SK-N-SH (cell line): ENCODE measurements at regions not wholly inside any gene's neighbourhood (a gene's known extent, or its start where the extent isn't known, plus 50 kb on each side); places are given as distances from the start of the nearest gene placed in this dataset.

Experiments
- CTCF ChIA-PET: fragments of 300-600, 350-600 bp; formaldehyde crosslinking; extraction: SDS; loops from one replicate; lab custom pipeline; 2021; lab: Yijun Ruan, JAX
- POLR2A ChIA-PET: fragments of 350-600 bp; sonication (Branson Sonifier 250); formaldehyde crosslinking; extraction: SDS; loops from one replicate; lab custom pipeline; 2020; ENCODE audit warnings: antibody characterized with exemption, inconsistent platforms; lab: Yijun Ruan, JAX
- DNase-seq: peaks from one replicate; pipeline ENCODE4 v3.0.0; 2012
- H2AFZ ChIP-seq: fragments of 200-600 bp; sonication (generic); 2 replicates; pipeline ENCODE4 v1.8.1; 2016; ENCODE audit warnings: antibody characterized with exemption, mild to moderate bottlenecking, low read depth
- H3F3A ChIP-seq: fragments of 200-600 bp; sonication (generic); replicated peaks from 2 replicates; pipeline ENCODE3; 2016; ENCODE audit warnings: antibody characterized with exemption, mild to moderate bottlenecking; ENCODE audit not compliant: insufficient read depth
- H3K27ac ChIP-seq, 2 experiments: fragments of 200-500 bp in 1 of 2; fragments of 200-600 bp in 1 of 2; sonication (Bioruptor generic) in 1 of 2; sonication (generic), shearing (Covaris generic) in 1 of 2; 2 replicates each; pipeline versions ENCODE4 v1.5.1 to v1.6.1; 2014 to 2016; ENCODE audit warnings: low read depth in 2 of 2, inconsistent platforms in 1 of 2, low read length in 1 of 2, mild to moderate bottlenecking in 1 of 2, mixed read lengths in 1 of 2
- H3K27me3 ChIP-seq: fragments of 200-600 bp; sonication (generic), shearing (Covaris generic); 2 replicates; pipeline ENCODE4 v1.6.1; 2016; ENCODE audit warnings: mixed run types; ENCODE audit not compliant: insufficient read depth
- H3K36me3 ChIP-seq, 2 experiments: fragments of 200-500 bp in 1 of 2; fragments of 200-600 bp in 1 of 2; sonication (Bioruptor generic) in 1 of 2; sonication (generic) in 1 of 2; replicated peaks in 1 of 2; 2 replicates each; pipeline versions ENCODE3 to v1.5.1; 2014 to 2016; ENCODE audit warnings: low read length in 1 of 2, mild to moderate bottlenecking in 1 of 2; ENCODE audit not compliant: insufficient read depth in 2 of 2, control insufficient read depth in 1 of 2
- H3K4me1 ChIP-seq, 2 experiments: fragments of 200-500 bp in 1 of 2; fragments of 200-600 bp in 1 of 2; sonication (Bioruptor generic) in 1 of 2; sonication (generic), shearing (Covaris generic) in 1 of 2; 2 replicates each; pipeline versions ENCODE4 v1.5.1 to v1.6.1; 2014 to 2016; ENCODE audit warnings: low read depth in 1 of 2, low read length in 1 of 2, mixed run types in 1 of 2; ENCODE audit not compliant: insufficient read depth in 2 of 2, control insufficient read depth in 1 of 2
- H3K4me2 ChIP-seq: fragments of 200-600 bp; sonication (generic), shearing (Covaris generic); 2 replicates; pipeline ENCODE4 v1.6.1; 2017; ENCODE audit warnings: mixed run types
- H3K4me3 ChIP-seq, 2 experiments: fragments of 200-500 bp in 1 of 2; fragments of 200-600 bp in 1 of 2; sonication (Bioruptor generic) in 1 of 2; sonication (generic), shearing (Covaris generic) in 1 of 2; 2 replicates each; pipeline versions ENCODE4 v1.5.1 to v1.8.1; 2014 to 2016; ENCODE audit warnings: low read depth in 2 of 2, inconsistent platforms in 1 of 2, low read length in 1 of 2, mild to moderate bottlenecking in 1 of 2, mixed read lengths in 1 of 2, moderate library complexity in 1 of 2
- H3K79me2 ChIP-seq: fragments of 200-600 bp; sonication (generic); 2 replicates; pipeline ENCODE4 v1.8.1; 2017; ENCODE audit warnings: mild to moderate bottlenecking; ENCODE audit not compliant: insufficient read depth
- H3K9ac ChIP-seq: fragments of 200-600 bp; sonication (generic); 2 replicates; pipeline ENCODE4 v1.6.1; 2017; ENCODE audit warnings: mixed run types
- H3K9me2 ChIP-seq: fragments of 200-600 bp; sonication (generic); 2 replicates; pipeline ENCODE4 v1.6.1; 2017; ENCODE audit warnings: mixed run types
- H3K9me3 ChIP-seq: fragments of 200-600 bp; sonication (generic); 2 replicates; pipeline ENCODE4 v1.6.1; 2017; ENCODE audit warnings: mixed run types, mild to moderate bottlenecking, moderate library complexity
- H4K20me1 ChIP-seq: fragments of 200-600 bp; sonication (generic); 2 replicates; pipeline ENCODE4 v1.6.1; 2017; ENCODE audit warnings: mild to moderate bottlenecking, mixed run types; ENCODE audit not compliant: insufficient read depth
- ELF1 ChIP-seq: IDR thresholded peaks from 2 replicates; pipeline ENCODE4 v1.4.0; 2012
- EP300 ChIP-seq, 2 experiments: IDR thresholded peaks; 2 replicates each; pipeline versions ENCODE4 v1.4.0 to v1.6.1; 2012; ENCODE audit warnings: borderline replicate concordance in 1 of 2, low read depth in 1 of 2, low read length in 1 of 2
- EZH2phosphoT487 ChIP-seq: fragments of 200-600 bp; sonication (generic); IDR thresholded peaks from 2 replicates; pipeline ENCODE4 v1.6.1; 2017; ENCODE audit warnings: low read depth, mixed run types, mild to moderate bottlenecking, antibody characterized with exemption, moderate library complexity, borderline replicate concordance
- FOSL2 ChIP-seq: IDR thresholded peaks from 2 replicates; pipeline ENCODE4 v1.4.0; 2012; ENCODE audit warnings: low read depth, mild to moderate bottlenecking, moderate library complexity, borderline replicate concordance
- GABPA ChIP-seq: IDR thresholded peaks from 2 replicates; pipeline ENCODE4 v1.4.0; 2012; ENCODE audit warnings: low read depth, mild to moderate bottlenecking
- GATA2 ChIP-seq: sonication (generic); formaldehyde crosslinking; IDR thresholded peaks from 2 replicates; pipeline ENCODE4 v1.5.0; 2020; ENCODE audit warnings: mild to moderate bottlenecking, missing genetic modification reagents
- MAX ChIP-seq: IDR thresholded peaks from 2 replicates; pipeline ENCODE4 v1.4.0; 2012; ENCODE audit warnings: low read depth
- MXI1 ChIP-seq: IDR thresholded peaks from 2 replicates; pipeline ENCODE4 v1.6.1; 2012; ENCODE audit warnings: mild to moderate bottlenecking, low read depth, low read length, improper control_type of control experiment
- NFIC ChIP-seq: IDR thresholded peaks from 2 replicates; pipeline ENCODE4 v1.4.0; 2012; ENCODE audit warnings: borderline replicate concordance
- RAD21 ChIP-seq: IDR thresholded peaks from 2 replicates; pipeline ENCODE4 v1.6.1; 2012; ENCODE audit warnings: mild to moderate bottlenecking, low read length
- RCOR1 ChIP-seq: fragments of 150-350 bp; IDR thresholded peaks from 2 replicates; pipeline ENCODE4 v1.6.1; 2017; ENCODE audit warnings: antibody characterized with exemption, low read length
- RFX5 ChIP-seq: IDR thresholded peaks from 2 replicates; pipeline ENCODE4 v1.6.1; 2012; ENCODE audit warnings: mild to moderate bottlenecking, improper control_type of control experiment, low read length
- RXRA ChIP-seq: IDR thresholded peaks from 2 replicates; pipeline ENCODE4 v1.4.0; 2012; ENCODE audit warnings: low read depth, mild to moderate bottlenecking, borderline replicate concordance
- SIN3A ChIP-seq: IDR thresholded peaks from 2 replicates; pipeline ENCODE4 v1.6.1; 2012; ENCODE audit warnings: low read depth, mild to moderate bottlenecking, low read length, moderate library complexity, borderline replicate concordance
- SMC3 ChIP-seq: IDR thresholded peaks from 2 replicates; pipeline ENCODE4 v1.6.1; 2012; ENCODE audit warnings: low read depth, low read length, improper control_type of control experiment
- TAF1 ChIP-seq: IDR thresholded peaks from 2 replicates; pipeline ENCODE4 v1.6.1; 2012; ENCODE audit warnings: low read depth, mild to moderate bottlenecking, low read length, moderate library complexity, borderline replicate concordance
- YY1 ChIP-seq: IDR thresholded peaks from 2 replicates; pipeline ENCODE4 v1.4.0; 2012; ENCODE audit warnings: low read depth, mild to moderate bottlenecking
- WGBS: methylation state at CpG from one replicate; pipeline ENCODE4 v1.1.6; 2017; ENCODE audit warnings: low lambda C conversion rate; 5-methylcytosine and 5-hydroxymethylcytosine counted together
- TF ChIP-seq, protein P1 (sequence below): fragments of 200-600 bp; sonication (generic); IDR thresholded peaks from 2 replicates; pipeline ENCODE4 v1.6.1; 2017; ENCODE audit warnings: antibody characterized with exemption, mild to moderate bottlenecking, moderate library complexity
- TF ChIP-seq, protein P2 (sequence below): fragments of 150-350 bp; IDR thresholded peaks from 2 replicates; pipeline ENCODE4 v1.6.1; 2017; ENCODE audit warnings: antibody characterized with exemption, low read length, low read depth, borderline replicate concordance
- TF ChIP-seq, protein P3 (sequence below): IDR thresholded peaks from 2 replicates; pipeline ENCODE4; 2012

DNA sequence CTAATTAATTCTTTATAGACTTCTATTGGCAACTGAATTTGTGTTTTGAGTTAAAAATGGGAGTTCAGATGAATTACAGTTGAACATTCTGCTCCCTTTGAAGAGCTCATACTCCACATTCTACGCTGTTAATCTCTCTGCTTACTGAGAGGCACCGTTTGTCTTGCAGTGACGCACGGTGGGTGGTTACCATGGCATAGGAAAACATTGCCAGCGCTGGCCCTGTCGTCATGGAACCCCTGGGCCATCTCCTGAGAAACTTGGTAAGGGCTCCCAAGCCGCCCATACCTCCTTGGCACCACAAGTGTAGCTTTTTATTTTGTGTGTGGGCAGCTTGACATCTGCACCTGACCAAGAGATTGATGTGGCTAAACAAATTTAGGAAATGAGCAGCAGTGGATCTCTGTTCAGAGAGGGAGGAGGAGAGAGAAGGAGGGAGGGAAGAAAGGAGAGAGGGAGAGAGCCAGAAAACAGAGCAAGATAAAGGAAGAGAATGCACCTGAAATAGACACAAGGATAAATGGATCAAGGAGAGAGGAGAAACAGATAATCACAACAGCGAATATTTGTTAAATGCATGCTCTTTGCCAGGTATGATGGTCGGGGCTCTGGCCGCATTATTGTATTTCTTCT, 398.5 kb downstream of the HAPSTR1 start:
- Histone ChIP-seq H3K4me2 (no peak overlapping the region), H3K9me3 (0 out of 2 replicates have a peak, but pooled peaks cover 4% of the 10 kb centered on the region)
- TF ChIP-seq YY1: no peak
- TF ChIP-seq, protein P1, sequence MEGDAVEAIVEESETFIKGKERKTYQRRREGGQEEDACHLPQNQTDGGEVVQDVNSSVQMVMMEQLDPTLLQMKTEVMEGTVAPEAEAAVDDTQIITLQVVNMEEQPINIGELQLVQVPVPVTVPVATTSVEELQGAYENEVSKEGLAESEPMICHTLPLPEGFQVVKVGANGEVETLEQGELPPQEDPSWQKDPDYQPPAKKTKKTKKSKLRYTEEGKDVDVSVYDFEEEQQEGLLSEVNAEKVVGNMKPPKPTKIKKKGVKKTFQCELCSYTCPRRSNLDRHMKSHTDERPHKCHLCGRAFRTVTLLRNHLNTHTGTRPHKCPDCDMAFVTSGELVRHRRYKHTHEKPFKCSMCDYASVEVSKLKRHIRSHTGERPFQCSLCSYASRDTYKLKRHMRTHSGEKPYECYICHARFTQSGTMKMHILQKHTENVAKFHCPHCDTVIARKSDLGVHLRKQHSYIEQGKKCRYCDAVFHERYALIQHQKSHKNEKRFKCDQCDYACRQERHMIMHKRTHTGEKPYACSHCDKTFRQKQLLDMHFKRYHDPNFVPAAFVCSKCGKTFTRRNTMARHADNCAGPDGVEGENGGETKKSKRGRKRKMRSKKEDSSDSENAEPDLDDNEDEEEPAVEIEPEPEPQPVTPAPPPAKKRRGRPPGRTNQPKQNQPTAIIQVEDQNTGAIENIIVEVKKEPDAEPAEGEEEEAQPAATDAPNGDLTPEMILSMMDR: no peak
- TF ChIP-seq RCOR1: no peak
- TF ChIP-seq RFX5: no peak
- no peak for TF ChIP-seq MAX
- no peak for TF ChIP-seq SMC3
- TF ChIP-seq, all 33 proteins: peak for 0
- no peak for DNase-seq
- Histone ChIP-seq H3K36me3 (no peaks in the 10 kb centered on the region), H2AFZ (no peak overlapping the region), H4K20me1 (no peaks in the 10 kb centered on the region), H3K27ac (no peak overlapping the region), H3K9me2 (no peaks in the 10 kb centered on the region), H3F3A (no peaks in the 10 kb centered on the region), H3K4me1 (no peaks in the 10 kb centered on the region), H3K27me3 (no peaks in the 10 kb centered on the region), H3K4me3 (no peak overlapping the region), H3K9ac (no peak overlapping the region), H3K79me2 (no peaks in the 10 kb centered on the region)
- ChIA-PET POLR2A (no interaction called here), CTCF (no interaction called here)
- 18% methylated on average over 10 of the region's 10 CpGs for WGBS

DNA sequence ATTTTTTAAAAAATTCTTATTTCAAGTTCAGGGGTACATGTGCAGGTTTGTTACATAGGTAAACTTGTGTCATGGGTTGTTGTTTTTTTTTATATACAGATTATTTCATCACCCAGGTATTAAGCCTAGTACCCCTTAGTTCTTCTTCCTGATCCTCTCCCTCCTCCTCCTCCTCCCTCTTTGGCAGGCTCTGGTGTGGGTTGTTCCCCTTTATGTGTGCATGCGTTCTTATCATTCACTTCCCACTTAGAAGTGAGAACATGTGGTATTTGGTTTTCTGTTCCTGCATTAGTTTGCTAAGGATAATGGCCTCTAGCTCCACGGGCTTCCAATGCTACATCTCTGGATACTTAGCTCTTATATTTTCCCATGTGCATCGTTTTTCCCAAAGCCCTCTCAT, 404.4 kb downstream of the HAPSTR1 start:
- TF ChIP-seq TAF1 (no peak), GATA2 (CRISPR knock-in tag) (no peak), MXI1 (no peak), NFIC (no peak), MAX (no peak), YY1 (no peak), RXRA (no peak), RAD21 (no peak), ELF1 (no peak), RCOR1 (no peak), GABPA (no peak), SIN3A (no peak), SMC3 (no peak), EP300 (IDR thresholded peaks at IDR 0.05; ENCODE audit: borderline replicate concordance in 1 of 2, low read depth in 1 of 2, low read length in 1 of 2) (no peak), EZH2phosphoT487 (no peak), FOSL2 (no peak)
- TF ChIP-seq, protein P2, sequence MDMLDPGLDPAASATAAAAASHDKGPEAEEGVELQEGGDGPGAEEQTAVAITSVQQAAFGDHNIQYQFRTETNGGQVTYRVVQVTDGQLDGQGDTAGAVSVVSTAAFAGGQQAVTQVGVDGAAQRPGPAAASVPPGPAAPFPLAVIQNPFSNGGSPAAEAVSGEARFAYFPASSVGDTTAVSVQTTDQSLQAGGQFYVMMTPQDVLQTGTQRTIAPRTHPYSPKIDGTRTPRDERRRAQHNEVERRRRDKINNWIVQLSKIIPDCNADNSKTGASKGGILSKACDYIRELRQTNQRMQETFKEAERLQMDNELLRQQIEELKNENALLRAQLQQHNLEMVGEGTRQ: no peak
- TF ChIP-seq, protein P3, sequence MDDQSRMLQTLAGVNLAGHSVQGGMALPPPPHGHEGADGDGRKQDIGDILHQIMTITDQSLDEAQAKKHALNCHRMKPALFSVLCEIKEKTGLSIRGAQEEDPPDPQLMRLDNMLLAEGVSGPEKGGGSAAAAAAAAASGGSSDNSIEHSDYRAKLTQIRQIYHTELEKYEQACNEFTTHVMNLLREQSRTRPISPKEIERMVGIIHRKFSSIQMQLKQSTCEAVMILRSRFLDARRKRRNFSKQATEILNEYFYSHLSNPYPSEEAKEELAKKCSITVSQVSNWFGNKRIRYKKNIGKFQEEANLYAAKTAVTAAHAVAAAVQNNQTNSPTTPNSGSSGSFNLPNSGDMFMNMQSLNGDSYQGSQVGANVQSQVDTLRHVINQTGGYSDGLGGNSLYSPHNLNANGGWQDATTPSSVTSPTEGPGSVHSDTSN: no peak
- WGBS: 4% methylated on average over 3 of the region's 3 CpGs

More for the DNA sequence above, 404.4 kb downstream of the HAPSTR1 start:
- Histone ChIP-seq H4K20me1 (no peaks in the 10 kb centered on the region), H3F3A (no peaks in the 10 kb centered on the region), H3K9me3 (0 out of 2 replicates have a peak, but pooled peaks cover 4% of the 10 kb centered on the region), H3K36me3 (no peaks in the 10 kb centered on the region), H3K27ac (no peak overlapping the region), H3K9ac (no peak overlapping the region), H3K79me2 (no peaks in the 10 kb centered on the region), H3K9me2 (no peaks in the 10 kb centered on the region), H3K4me2 (no peak overlapping the region), H3K4me1 (no peaks in the 10 kb centered on the region), H3K27me3 (no peaks in the 10 kb centered on the region), H3K4me3 (no peak overlapping the region), H2AFZ (no peak overlapping the region)
- no peak for DNase-seq
- POLR2A ChIA-PET: no interaction called here
- CTCF ChIA-PET: no interaction called here
